ENCODE measurements at regions not wholly inside any gene's neighbourhood (a gene's known extent, or its start where the extent isn't known, plus 50 kb on each side); places are given as distances from the start of the nearest gene placed in this dataset.

GRCh38 chr9:135408476-135409254, 70.9 kb upstream of the PPP1R26 start:
- no peaks in the 10 kb centered on the region for H3K4me1 Mint-ChIP-seq

More at GRCh38 chr9:135408476-135409254, 70.9 kb upstream of the PPP1R26 start:
- CTCF ChIA-PET, result no interaction called here
- no peak for DNase-seq
- no peak for ATAC-seq (ENCODE audit: low read depth)
- H3K9me3 ChIP-seq (ENCODE audit: control extremely low read depth in 1 of 3, control insufficient read depth in 2 of 3, insufficient read depth in 1 of 3, low read length in 2 of 3), result peaks cover 0 to 5% (median 0%) of the 10 kb centered on the region in 3 donors
- no peaks in the 10 kb centered on the region for H4K20me1 ChIP-seq (ENCODE audit: control insufficient read depth, insufficient read depth, low read length, poor library complexity, severe bottlenecking)
- peaks cover 2% of the 10 kb centered on the region for H3K9me3 Mint-ChIP-seq (ENCODE audit: insufficient read depth)
- no peak overlapping the region for H3K27ac ChIP-seq (ENCODE audit: low read length in 2 of 2)
- H2AFZ ChIP-seq (ENCODE audit: insufficient read depth, low read depth, low read length, poor library complexity, severe bottlenecking), result no peak overlapping the region
- H3K4me2 ChIP-seq (replicated peaks; ENCODE audit: low read depth, low read length, poor library complexity, severe bottlenecking), result no peak overlapping the region
- no peak overlapping the region for H3K9ac ChIP-seq (ENCODE audit: low read length)
- no peak overlapping the region for H3K4me3 ChIP-seq (ENCODE audit: control extremely low read depth in 1 of 5, extremely low read depth in 1 of 5, insufficient read depth in 1 of 5, low read depth in 2 of 5, low read length in 4 of 5)
- 84% methylated on average over 7 of the region's 14 CpGs for WGBS (ENCODE audit: insufficient coverage)
- no peak overlapping the region for H3K4me3 Mint-ChIP-seq
- peaks cover 12% of the 10 kb centered on the region for H3K27me3 Mint-ChIP-seq
- POLR2A ChIA-PET, result no interaction called here
- H3K27me3 ChIP-seq (replicated peaks in 1 of 4; ENCODE audit: control extremely low read depth in 1 of 4, control insufficient read depth in 3 of 4, insufficient read depth in 4 of 4, low read length in 3 of 4), result peaks cover 0 to 13% (median 0%) of the 10 kb centered on the region in 4 experiments
- H3K27ac Mint-ChIP-seq, result no peak overlapping the region
- intact Hi-C loops (cut with micrococcal nuclease), result no loop called here
- H3K4me1 ChIP-seq (ENCODE audit: control insufficient read depth in 2 of 2, insufficient read depth in 2 of 2, low read length in 2 of 2), result no peaks in the 10 kb centered on the region
- TF ChIP-seq CTCF (IDR thresholded peaks at IDR 0.05) (no peak), EZH2 (IDR thresholded peaks at IDR 0.05; ENCODE audit: borderline replicate concordance, insufficient read depth, low read depth, low read length, poor library complexity, severe bottlenecking) (no peak)
- H3K79me2 ChIP-seq (ENCODE audit: control insufficient read depth, insufficient read depth, low read length), result no peaks in the 10 kb centered on the region
- H3K36me3 ChIP-seq (replicated peaks in 1 of 2; ENCODE audit: control extremely low read depth in 1 of 2, control insufficient read depth in 1 of 2, extremely low read depth in 1 of 2, insufficient read depth in 2 of 2, low read length in 1 of 2), result no peaks in the 10 kb centered on the region
